ENCODE measurements at regions not wholly inside any gene's neighbourhood (a gene's known extent, or its start where the extent isn't known, plus 50 kb on each side); places are given as distances from the start of the nearest gene placed in this dataset.
A peak's percentile ranks its signal among the peaks of the same experiment; 100 is the strongest.
"Not testable (repeated sequence)": the region's sequence is repeated elsewhere in the genome, so short reads cannot be mapped to it uniquely, and the experiment has no call there.

DNA sequence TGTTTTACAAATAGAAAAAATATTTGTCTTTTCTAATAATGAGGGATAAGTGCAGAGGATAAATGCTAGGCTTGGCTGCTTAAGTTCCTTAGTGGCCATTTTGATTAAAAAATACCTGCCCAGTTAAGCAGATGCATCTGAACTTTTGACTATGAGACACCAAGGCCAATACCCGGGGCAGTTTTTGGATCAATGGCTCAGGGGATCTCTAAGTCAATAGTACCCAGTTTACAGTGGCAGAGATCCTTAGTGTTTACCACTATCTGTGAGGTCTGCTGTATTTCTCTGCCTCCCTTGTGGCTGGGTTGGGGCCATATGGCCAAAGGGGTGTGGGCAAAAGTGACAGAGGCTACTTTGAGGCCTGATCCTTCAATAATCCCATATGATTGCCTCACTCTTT, 184.5 kb upstream of the MAST4 start:
- DNase-seq (ENCODE audit: low read depth in 2 of 3, low spot score in 1 of 3) = no peak

GRCh38 chr5:66413931-66414330, 182.3 kb upstream of the MAST4 start:
- no peak for DNase-seq (ENCODE audit: low read depth in 2 of 3, low spot score in 1 of 3)

- DNase-seq (ENCODE audit: low read depth in 2 of 3, low spot score in 1 of 3) = no peak
Measured at GRCh38 chr5:66415208-66415607, 181.0 kb upstream of the MAST4 start.

- no peak for DNase-seq (ENCODE audit: low read depth in 2 of 3, low spot score in 1 of 3)
Measured at GRCh38 chr5:66416698-66417097, 179.5 kb upstream of the MAST4 start.

- DNase-seq (ENCODE audit: low read depth in 2 of 3, low spot score in 1 of 3) = no peak
Measured at GRCh38 chr5:66417781-66418180, 178.4 kb upstream of the MAST4 start.

GRCh38 chr5:66423484-66423883, 172.7 kb upstream of the MAST4 start:
- DNase-seq (ENCODE audit: low read depth in 2 of 3, low spot score in 1 of 3) = no peak

GRCh38 chr5:66425842-66426241, 170.4 kb upstream of the MAST4 start:
- DNase-seq (ENCODE audit: low read depth in 2 of 3, low spot score in 1 of 3) = no peak

GRCh38 chr5:66426259-66427138, 169.7 kb upstream of the MAST4 start:
- DNase-seq (ENCODE audit: low read depth in 2 of 3, low spot score in 1 of 3) = no peak

DNA sequence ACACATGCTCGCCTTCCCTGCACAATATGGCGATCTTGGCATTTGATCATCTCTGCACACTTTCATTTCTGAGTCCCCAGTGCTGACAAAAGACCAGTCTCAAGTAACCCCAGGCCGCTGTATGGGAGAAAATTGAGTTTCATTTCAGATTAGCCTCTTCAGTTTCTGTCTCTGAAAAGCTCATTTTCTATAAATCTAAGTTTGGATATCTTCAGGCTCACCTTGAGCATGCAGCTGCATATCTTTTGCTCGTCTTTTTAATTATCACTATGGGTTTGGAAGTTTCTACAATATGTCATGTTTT, 169.1 kb upstream of the MAST4 start:
- DNase-seq (ENCODE audit: low read depth in 2 of 3, low spot score in 1 of 3) = no peak

DNA sequence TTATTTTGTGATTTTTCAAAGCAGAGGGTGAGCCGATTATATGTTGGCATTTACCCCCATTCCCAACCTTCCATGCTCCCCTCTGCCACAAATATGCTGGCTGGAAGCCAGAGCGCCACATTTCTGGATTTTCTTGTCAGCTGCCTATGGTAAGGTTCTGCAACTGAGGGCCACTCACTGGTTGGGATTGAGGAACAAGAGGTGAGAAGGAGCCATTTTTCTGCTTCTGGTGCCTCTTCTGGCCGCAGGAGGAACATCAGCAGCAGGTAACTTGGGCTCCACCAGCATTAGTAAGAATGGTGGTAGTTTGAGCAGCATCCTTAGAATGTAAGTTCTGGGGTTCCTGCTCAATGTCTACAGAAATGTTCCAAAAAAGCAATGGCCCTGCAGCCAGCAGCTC, 159.5 kb upstream of the MAST4 start:
- DNase-seq (ENCODE audit: low read depth in 2 of 3, low spot score in 1 of 3) = no peak

- DNase-seq (ENCODE audit: low read depth in 2 of 3, low spot score in 1 of 3) = no peak
Measured at GRCh38 chr5:66438087-66438486, 158.1 kb upstream of the MAST4 start.

GRCh38 chr5:66438696-66439095, 157.5 kb upstream of the MAST4 start:
- DNase-seq (ENCODE audit: low read depth in 2 of 3, low spot score in 1 of 3) = no peak

DNA sequence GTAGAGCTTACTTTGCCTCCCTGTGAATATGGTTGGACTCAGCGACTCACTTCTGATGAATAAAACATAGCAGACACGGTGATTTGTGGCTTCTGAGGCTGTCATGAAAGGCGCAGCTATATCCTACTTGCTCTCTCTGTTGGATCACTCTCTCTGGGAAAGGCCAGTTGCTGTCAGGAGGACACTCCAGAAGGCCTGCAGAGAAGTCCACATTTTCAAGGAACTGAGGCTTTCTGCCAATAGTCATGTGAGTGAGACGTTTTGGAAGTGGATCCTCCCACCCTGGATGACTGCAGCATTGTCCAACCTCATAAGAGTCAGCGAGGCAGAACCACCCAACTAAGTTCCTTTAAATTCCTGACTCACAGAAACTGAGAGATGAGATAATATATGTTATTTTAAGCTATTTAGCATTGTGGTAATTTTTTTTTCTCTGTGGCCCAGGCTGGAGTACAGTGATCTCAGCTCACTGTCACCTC, 156.0 kb upstream of the MAST4 start:
- DNase-seq (ENCODE audit: low read depth in 2 of 3, low spot score in 1 of 3) = peak in 2 of 3 donors; percentile 14 to 18

DNA sequence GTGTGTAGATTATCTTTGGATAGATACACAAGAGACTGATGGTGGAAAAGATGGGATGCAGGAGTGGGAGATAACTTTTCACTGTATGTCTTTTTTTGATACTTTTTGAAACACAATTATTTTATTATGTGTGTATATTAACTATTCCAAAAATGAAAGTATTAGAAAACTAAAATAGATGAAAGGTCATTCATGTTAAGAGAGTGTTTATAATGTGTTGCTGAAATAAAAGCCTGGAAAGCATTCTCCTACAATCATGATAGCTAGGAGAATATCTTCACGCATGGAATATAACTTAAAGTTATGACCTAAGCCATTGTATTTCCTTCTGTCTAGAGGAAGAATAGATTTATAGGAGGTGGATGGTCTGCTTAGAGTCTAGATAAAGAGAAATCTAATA, 154.8 kb upstream of the MAST4 start:
- DNase-seq (ENCODE audit: low read depth in 2 of 3, low spot score in 1 of 3) = no peak

- no peak for DNase-seq (ENCODE audit: low read depth in 2 of 3, low spot score in 1 of 3)
Measured at GRCh38 chr5:66442951-66443445, 153.2 kb upstream of the MAST4 start.

- no peak for DNase-seq (ENCODE audit: low read depth in 2 of 3, low spot score in 1 of 3)
Measured at GRCh38 chr5:66443462-66444130, 152.6 kb upstream of the MAST4 start.

- DNase-seq (ENCODE audit: low read depth in 2 of 3, low spot score in 1 of 3) = not testable (repeated sequence)
Measured at GRCh38 chr5:66448070-66448469, 148.1 kb upstream of the MAST4 start.

GRCh38 chr5:66450237-66450636, 146.0 kb upstream of the MAST4 start:
- DNase-seq (ENCODE audit: low read depth in 2 of 3, low spot score in 1 of 3) = no peak

- DNase-seq (ENCODE audit: low read depth in 2 of 3, low spot score in 1 of 3) = no peak
Measured at GRCh38 chr5:66450988-66451387, 145.2 kb upstream of the MAST4 start.

- DNase-seq (ENCODE audit: low read depth in 2 of 3, low spot score in 1 of 3) = no peak
Measured at GRCh38 chr5:66452109-66452508, 144.1 kb upstream of the MAST4 start.

DNA sequence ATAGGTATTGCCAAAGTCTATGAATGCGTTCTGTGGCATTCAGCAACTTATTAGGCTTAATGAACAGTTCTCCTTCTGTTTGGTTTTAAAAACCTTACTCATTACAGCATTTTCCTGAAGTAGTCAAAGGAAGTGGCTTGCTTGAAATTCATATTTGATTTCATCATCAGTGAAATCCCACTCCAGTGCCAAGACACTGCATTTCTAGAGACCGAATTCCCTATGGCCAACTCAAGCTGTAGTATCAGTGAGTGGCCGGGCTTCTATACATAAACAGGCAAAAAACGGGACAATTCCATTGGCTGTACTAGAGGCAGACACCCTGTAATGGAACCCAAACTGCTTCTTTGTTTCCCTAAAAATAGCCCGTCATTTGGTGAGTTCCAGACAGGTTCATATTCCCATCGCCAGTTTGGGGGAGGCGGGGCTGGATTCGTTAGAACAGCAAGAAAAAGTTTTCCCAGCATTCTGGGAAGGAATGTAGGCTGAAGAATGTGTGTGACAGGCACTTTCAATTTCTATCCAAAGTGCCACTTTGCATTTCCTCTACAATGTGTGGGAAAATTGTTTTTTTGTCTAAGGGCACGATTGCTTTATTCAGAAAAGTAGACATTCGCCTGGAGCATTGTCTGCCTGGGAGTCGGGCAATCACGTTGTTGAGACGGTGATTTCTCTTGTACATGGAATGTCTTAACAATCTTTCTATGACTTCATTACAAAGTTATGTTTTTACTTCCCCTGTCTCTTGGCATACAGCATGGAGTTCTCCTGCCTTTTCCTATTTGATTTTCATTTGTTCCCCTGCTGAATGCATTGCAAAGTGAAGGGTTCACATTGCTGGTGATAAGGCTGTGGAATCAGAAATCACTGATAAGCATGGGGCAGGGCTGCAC, 141.8 kb upstream of the MAST4 start:
- no peak for DNase-seq (ENCODE audit: low read depth in 2 of 3, low spot score in 1 of 3)
